NCI-H1694 (cell line): ENCODE measurements at regions not wholly inside any gene's neighbourhood (a gene's known extent, or its start where the extent isn't known, plus 50 kb on each side); places are given as distances from the start of the nearest gene placed in this dataset.
"Not testable (repeated sequence)": the region's sequence is repeated elsewhere in the genome, so short reads cannot be mapped to it uniquely, and the experiment has no call there.

Experiments
- DNase-seq: peaks from one replicate; lab custom pipeline; 2025; lab: John Stamatoyannopoulos, UW

DNA sequence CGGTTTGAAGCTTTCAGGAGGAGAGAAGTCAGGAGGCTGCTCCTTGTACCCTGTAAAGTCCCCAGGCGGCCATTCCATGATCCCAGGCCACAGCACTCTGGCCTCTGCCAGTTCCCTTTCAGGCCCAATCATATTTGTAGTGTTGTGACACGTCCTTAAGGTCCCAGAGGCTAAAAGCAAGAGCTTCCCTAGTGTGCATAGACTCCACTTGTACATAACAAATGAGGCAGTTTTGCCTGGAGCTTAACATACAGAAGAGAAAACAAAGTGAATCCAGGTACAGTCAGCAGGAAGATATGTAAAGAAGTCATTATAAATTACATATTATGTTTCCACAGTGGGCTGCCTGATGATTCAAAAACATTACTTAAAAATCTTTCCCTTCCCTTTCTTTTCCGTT lies 81.1 kb upstream of the RPH3A start:
- DNase-seq = no peak

DNA sequence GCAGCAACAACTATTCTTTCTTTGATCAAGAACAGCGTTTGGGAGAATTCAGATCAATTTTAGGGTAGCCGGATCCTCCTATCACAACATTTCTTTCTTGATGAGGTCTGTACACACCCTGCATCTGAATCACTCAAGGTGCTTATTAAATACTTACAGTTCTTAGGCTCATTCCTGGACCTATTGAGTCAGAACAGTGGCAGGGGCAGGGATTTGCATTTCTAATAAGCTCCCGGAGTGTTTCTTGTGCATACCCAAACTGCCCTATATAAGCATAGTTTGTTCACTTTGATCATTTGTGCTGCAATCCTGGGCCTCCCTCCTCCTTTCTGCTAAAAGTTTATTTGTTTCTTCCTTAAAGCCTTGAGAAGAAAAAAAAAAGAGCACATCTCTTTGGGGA lies 80.5 kb upstream of the RPH3A start:
- DNase-seq = no peak

DNA sequence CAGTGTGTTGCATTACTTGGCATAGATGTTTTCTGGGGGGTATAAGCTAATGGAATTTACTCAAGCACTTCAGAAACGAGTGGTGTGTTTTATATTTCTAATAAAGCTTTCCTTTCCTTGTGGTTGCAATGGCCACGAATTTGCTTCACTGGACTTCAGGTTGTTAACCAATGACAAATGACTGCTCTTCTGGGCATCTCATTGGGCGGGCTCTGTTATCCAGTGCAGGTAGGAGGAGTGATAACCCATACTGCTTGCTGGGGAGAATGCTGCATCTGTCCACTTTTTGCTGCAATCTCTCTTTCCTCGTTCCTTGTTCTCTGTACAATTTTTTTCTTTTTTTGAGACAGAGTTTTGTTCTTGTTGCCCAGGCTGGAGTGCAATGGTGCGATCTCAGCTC lies 80.0 kb upstream of the RPH3A start:
- no peak for DNase-seq

DNA sequence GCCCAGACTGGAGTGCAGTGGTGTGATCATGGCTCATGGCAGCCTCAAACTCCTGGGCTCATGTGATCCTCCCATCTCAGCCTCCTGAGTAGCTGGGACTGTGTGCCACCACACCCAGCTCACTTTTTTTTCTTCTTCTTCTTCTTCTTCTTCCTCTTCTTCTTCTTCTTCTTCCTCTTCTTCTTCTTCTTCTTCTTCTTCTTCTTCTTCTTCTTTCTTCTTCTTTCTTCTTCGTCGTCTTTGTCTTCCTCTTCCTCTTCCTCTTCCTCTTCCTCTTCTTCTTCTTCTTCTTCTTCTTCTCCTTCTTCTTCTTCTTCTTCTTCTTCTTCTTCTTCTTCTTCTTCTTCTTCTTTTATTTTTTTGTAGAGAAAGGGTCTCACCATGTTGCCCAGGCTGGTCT lies 78.8 kb upstream of the RPH3A start:
- not testable (repeated sequence) for DNase-seq

GRCh38 chr12:112713471-112713870 lies 78.1 kb upstream of the RPH3A start:
- DNase-seq = peak; percentile 13

GRCh38 chr12:112714166-112714710 lies 77.3 kb upstream of the RPH3A start:
- DNase-seq = no peak

DNA sequence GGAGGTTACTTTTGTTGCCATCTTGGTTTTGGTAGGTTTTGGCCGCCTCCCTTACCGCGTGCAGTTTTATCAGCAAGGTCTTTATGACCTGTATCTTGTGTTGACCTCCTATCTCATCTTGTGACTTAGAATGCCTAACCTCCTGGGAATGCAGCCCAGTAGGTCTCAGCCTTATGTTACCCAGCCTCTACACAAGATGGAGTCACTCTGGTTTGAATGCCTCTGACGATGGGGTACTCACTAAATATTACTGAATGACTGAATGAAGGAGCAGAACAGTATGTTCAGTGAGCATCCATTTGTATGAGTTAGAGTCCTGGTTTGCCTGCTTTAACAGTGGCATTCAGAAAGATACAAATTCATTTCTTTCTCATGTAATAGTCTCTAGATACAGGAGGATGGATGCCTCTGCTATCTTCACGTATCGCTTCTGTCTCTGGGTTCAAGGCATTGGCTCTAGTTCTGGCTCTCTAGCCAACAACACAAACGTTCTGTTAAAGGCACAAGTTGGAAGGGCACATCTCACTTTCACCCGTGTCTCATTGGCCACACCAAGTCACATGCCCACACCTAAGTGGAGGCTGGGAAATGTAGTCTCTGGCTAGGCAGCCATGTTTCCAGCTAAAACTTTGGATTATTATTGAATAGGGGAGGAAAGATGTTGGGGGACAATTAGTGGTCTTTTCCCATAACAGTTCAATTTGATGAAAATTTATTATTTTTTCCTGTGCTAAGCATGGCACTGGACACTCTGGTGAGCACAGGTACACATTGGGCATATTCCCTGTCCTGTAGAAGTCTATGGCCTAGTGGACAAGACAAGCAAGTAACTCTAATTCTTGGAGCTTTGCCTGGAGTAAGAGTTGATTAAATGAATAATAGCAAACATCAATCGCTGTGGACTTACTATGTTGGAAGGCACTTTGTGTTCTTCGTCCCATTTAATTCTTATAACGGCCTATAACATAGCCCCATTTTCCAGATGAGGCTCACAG lies 75.2 kb upstream of the RPH3A start:
- peak; percentile 2 for DNase-seq

DNA sequence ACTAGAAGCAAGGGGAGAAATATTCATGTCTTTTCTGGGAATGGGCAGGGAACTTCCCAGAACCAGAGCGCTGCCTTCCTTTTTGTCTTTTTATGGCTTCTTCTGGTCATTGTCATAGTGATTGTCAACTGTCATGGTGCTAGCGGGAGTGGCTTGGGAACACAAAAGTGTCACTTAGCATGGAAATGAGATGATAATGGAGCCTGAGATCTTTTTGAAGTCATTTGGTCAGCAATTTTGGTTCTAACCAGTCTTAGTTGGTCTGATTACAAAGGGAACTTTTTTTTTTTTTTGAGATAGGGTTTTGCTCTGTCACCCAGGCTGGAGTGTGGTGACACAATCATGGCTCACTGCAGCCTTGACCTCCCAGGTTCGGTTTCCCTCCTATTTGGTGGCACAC lies 62.7 kb upstream of the RPH3A start:
- no peak for DNase-seq

DNA sequence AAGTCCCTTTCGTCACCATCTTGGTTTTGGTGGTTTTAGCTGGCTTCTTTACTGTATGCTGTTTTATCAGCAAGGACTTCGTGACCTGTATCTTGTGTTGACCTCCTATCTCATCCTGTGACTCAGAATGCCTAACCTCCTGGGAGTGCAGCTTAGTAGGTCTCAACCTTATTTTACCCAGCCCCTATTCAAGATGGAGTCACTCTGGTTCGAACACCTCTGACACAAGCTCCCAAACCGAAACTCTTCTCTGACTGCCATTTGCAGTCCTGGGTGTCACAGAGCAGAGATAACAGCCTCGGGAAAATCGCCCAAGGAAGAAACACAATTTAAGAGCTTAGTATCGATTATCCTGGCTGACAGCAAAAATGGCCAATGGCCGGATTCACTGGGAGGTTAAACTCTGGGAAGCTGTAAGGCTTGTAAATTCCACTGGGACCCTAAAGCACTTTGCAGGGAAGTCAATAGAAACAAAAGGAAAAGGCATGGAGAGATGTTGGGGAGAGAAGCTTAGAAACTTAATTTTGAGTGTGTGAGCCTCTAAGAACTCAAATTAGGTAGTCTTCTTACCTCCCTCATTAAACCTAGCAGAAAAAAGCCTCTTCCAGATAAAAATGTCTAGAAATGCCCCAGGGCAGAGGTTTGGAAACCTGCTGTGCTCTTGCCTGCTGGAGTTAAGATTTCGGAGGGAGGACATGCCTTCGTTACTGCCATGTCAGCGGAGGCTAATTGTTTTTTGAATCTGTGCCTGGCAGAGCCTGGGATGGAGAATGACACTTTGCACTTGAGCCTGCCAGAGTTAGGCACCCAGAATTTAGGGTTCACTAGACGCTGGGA lies 56.5 kb upstream of the RPH3A start:
- DNase-seq = no peak

DNA sequence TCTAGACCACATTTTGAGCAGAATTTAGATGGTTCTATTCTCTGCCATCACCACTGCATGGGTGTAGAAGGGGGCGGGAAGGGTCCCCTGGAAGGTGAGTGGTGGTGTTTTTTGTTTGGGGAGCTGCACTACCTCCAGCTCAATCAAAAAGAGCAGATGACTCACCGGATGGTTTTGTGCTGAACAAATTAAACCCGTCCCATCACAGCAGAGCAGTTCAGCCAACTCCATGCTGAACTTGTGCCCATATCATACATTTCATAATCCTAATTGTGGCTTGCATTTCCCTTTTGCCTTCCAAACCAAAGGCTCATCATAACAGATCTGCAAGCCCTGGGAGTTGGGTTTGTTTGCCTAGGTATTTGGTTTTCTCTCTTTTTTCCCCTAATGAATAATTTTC lies 53.0 kb upstream of the RPH3A start:
- no peak for DNase-seq

GRCh38 chr12:112740387-112740934 lies 51.1 kb upstream of the RPH3A start:
- no peak for DNase-seq

DNA sequence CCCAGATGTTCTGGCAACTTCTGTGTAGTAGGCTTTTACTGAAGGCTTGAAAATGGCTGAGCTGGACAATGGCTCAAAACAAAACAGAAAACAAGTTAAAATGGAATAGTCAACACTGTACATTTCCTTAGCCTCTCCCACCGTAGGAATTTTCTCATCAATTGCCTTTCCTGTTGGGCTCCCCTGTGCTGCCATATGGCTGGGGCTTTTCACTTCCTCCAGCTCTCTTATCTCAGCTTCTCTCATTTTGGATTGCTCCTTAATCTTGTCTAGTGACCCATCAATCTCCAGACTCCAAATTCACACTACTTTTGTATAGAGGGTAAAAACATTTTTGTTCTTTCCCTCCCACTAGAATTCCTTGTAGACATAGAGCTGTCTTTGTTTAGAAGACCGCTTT lies 50.4 kb upstream of the RPH3A start:
- no peak for DNase-seq
